Mesothelial cell of epicardium (in vitro differentiated cells): ENCODE measurements at regions not wholly inside any gene's neighbourhood (a gene's known extent, or its start where the extent isn't known, plus 50 kb on each side); places are given as distances from the start of the nearest gene placed in this dataset.

Source experiments
- DNase-seq, 2 experiments: peaks; one replicate each; pipeline ENCODE4 v3.0.0; 2021; ENCODE audit warnings: low spot score in 2 of 2; ENCODE audit not compliant: unreplicated experiment in 2 of 2
- H3K27ac Mint-ChIP-seq: 2 replicates; pipeline ENCODE4 v1.8.0; 2021; ENCODE audit warnings: mixed read lengths
- H3K27me3 Mint-ChIP-seq: 2 replicates; pipeline ENCODE4 v1.8.0; 2021; ENCODE audit warnings: low read depth, mixed read lengths
- H3K36me3 Mint-ChIP-seq: 2 replicates; pipeline ENCODE4 v1.8.0; 2021; ENCODE audit warnings: mixed read lengths
- H3K4me1 Mint-ChIP-seq: 2 replicates; pipeline ENCODE4 v1.8.0; 2021; ENCODE audit warnings: mixed read lengths
- H3K4me3 Mint-ChIP-seq: 2 replicates; pipeline ENCODE4 v1.8.0; 2021; ENCODE audit warnings: mild to moderate bottlenecking, moderate library complexity, mixed read lengths
- H3K9me3 Mint-ChIP-seq: 2 replicates; pipeline ENCODE4 v1.8.0; 2021; ENCODE audit warnings: mixed read lengths
- TF ChIP-seq, protein P1 (sequence below): fragments of 200-600 bp; sonication (generic); IDR thresholded peaks from one replicate; pipeline ENCODE4 v1.5.0; 2021; ENCODE audit warnings: antibody characterized with exemption; ENCODE audit not compliant: unreplicated experiment

DNA sequence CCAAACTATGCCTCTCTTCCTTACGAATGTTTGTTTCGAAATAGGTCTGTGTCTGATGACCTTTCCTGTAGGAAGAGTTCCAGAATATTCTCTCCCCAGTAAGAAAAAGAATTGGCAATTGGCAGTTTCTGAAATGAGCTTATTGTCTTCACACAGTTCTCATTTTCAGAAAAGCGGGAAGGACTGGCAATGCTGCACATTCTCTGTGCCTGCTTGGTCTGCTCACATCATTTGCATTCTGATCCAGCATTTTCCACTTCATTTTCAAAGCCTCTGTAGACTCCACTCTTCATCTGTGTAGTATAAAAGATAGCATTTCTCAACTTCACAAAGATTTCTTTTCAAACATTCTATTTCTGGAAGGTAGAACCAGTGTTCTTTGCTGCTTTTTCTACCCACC is 120.6 kb upstream of the CCDC112 start:
- Mint-ChIP-seq H3K4me1 (no peaks in the 10 kb centered on the region), H3K27ac (no peak overlapping the region), H3K27me3 (peaks cover 3% of the 10 kb centered on the region), H3K36me3 (no peaks in the 10 kb centered on the region), H3K4me3 (no peak overlapping the region), H3K9me3 (peaks cover 4% of the 10 kb centered on the region)
- TF ChIP-seq, protein P1, sequence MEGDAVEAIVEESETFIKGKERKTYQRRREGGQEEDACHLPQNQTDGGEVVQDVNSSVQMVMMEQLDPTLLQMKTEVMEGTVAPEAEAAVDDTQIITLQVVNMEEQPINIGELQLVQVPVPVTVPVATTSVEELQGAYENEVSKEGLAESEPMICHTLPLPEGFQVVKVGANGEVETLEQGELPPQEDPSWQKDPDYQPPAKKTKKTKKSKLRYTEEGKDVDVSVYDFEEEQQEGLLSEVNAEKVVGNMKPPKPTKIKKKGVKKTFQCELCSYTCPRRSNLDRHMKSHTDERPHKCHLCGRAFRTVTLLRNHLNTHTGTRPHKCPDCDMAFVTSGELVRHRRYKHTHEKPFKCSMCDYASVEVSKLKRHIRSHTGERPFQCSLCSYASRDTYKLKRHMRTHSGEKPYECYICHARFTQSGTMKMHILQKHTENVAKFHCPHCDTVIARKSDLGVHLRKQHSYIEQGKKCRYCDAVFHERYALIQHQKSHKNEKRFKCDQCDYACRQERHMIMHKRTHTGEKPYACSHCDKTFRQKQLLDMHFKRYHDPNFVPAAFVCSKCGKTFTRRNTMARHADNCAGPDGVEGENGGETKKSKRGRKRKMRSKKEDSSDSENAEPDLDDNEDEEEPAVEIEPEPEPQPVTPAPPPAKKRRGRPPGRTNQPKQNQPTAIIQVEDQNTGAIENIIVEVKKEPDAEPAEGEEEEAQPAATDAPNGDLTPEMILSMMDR = no peak
- no peak for DNase-seq

DNA sequence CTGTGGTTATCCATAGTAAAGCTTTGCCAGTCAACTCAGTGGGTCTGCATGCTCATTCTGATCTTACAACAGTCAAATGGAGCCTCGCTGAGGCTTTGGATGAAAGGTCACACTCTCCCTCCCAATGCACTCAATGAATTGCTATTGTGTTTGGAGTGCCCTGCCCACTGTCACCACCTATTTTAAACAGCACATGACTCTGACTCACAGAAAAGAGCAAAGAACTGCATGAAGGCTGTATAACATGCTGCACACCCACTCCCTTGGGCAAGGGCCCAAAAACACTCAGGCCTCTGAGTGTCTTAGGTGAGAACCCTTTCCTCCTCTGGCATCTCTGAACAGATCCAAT is 118.7 kb upstream of the CCDC112 start:
- H3K4me3 Mint-ChIP-seq = no peak overlapping the region
- no peaks in the 10 kb centered on the region for H3K4me1 Mint-ChIP-seq
- peaks cover 4% of the 10 kb centered on the region for H3K9me3 Mint-ChIP-seq
- DNase-seq = no peak
- TF ChIP-seq, protein P1 = no peak
- peaks cover 3% of the 10 kb centered on the region for H3K27me3 Mint-ChIP-seq
- no peak overlapping the region for H3K27ac Mint-ChIP-seq
- no peaks in the 10 kb centered on the region for H3K36me3 Mint-ChIP-seq

DNA sequence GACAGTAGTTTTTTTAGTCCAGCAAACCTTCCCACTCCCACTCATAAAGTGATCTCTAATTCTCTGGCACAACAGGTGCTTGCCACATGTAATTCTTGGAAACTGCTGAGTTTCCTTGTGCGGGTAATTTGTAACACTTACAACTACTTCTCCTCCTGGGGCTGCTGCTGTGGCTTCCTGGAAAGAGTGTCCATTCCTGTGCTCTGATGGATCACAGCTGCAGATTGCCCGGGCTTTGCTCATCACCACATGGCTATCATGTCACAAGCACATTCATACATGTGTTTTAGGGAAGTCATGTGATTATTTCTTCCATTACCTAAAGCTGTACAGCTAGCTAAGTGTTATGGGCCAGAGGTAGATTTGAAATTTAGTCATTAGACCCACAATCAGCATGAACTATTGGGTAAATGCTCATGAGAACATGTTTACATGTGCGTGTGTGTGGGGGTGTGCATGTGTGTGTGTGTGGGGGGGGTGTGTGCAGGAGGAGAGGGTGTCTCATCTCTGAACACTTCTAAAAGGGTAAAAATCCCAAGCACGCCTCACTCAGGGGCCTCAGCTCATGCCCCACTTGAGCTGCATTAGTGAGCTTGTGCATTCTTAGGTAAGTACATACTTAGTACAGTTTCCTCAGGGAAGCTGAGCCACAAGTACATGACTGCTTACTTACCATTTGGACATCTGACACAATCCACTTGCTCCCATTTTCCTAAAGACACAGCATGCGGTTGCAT is 118.1 kb upstream of the CCDC112 start:
- H3K4me3 Mint-ChIP-seq = no peak overlapping the region
- H3K36me3 Mint-ChIP-seq = no peaks in the 10 kb centered on the region
- peaks cover 4% of the 10 kb centered on the region for H3K9me3 Mint-ChIP-seq
- no peak for DNase-seq
- no peak overlapping the region for H3K27ac Mint-ChIP-seq
- TF ChIP-seq, protein P1 = no peak
- no peaks in the 10 kb centered on the region for H3K4me1 Mint-ChIP-seq
- H3K27me3 Mint-ChIP-seq = peaks cover 3% of the 10 kb centered on the region

DNA sequence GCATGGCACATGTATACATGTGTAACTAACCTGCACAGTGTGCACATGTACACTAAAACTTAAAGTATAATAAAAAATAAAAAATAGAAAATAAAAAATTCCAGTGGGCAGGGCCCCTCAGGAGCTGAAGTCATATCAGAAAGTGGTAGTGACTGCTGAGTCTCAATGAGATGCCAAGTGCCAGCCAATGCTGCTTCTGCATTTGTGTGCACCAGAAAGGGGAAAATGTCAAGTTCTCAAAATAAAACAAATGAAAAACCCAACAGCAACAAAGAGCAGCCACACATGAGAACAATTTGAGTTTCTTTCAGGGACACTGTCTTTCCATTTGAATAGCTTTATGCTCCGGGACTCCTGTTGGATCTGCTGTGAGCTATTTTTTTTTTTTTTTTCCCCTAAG is 117.2 kb upstream of the CCDC112 start:
- no peak for DNase-seq
- H3K9me3 Mint-ChIP-seq = no peaks in the 10 kb centered on the region
- no peaks in the 10 kb centered on the region for H3K4me1 Mint-ChIP-seq
- TF ChIP-seq, protein P1 = no peak
- no peak overlapping the region for H3K4me3 Mint-ChIP-seq
- peaks cover 3% of the 10 kb centered on the region for H3K27me3 Mint-ChIP-seq
- no peak overlapping the region for H3K27ac Mint-ChIP-seq
- no peaks in the 10 kb centered on the region for H3K36me3 Mint-ChIP-seq

DNA sequence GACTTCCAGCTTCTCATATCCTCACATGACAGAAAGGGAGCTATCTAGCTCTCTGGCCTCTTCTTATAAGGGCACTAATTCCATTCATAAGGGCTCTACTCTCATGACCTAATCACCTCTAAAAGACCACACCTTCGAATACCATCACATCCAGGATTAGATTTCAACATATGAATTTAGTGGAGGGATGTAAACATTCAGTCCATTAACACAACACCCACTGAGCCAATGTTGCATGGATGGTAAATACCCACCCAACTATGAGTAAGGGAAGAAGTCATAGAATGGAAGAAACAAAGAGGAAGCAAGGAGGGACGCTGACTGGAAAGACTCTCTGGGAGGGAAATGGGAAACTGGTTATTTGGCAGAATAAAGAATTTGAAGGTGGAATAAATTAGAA is 112.6 kb upstream of the CCDC112 start:
- Mint-ChIP-seq H3K4me3 (no peak overlapping the region), H3K27me3 (no peaks in the 10 kb centered on the region), H3K27ac (no peak overlapping the region), H3K36me3 (no peaks in the 10 kb centered on the region), H3K9me3 (no peaks in the 10 kb centered on the region), H3K4me1 (no peaks in the 10 kb centered on the region)
- TF ChIP-seq, protein P1 = no peak
- DNase-seq = no peak
